Fibroblast of pulmonary artery (primary cell): ENCODE measurements at regions not wholly inside any gene's neighbourhood (a gene's known extent, or its start where the extent isn't known, plus 50 kb on each side); places are given as distances from the start of the nearest gene placed in this dataset.
"Not testable (repeated sequence)": the region's sequence is repeated elsewhere in the genome, so short reads cannot be mapped to it uniquely, and the experiment has no call there.

Experiments
- DNase-seq: peaks from one replicate; pipeline ENCODE4 v3.0.0-alpha.2; 2010; ENCODE audit warnings: low read depth
- H3K4me3 ChIP-seq: replicated peaks from 2 replicates; pipeline ENCODE4 v1.5.1; 2011; ENCODE audit warnings: low read depth, mild to moderate bottlenecking, control low read depth, low read length, moderate library complexity
- CTCF ChIP-seq: IDR thresholded peaks from 2 replicates; pipeline ENCODE4 v1.5.1; 2011; ENCODE audit warnings: mild to moderate bottlenecking, control low read depth, low read length, inconsistent platforms; ENCODE audit errors: missing control alignments

GRCh38 chr13:40352802-40353562, 313.5 kb downstream of the FOXO1 start:
- peak; percentile 51 for DNase-seq
- TF ChIP-seq CTCF: no peak
- H3K4me3 ChIP-seq: no peak overlapping the region

GRCh38 chr13:40355126-40355724, 311.2 kb downstream of the FOXO1 start:
- H3K4me3 ChIP-seq: no peak overlapping the region
- DNase-seq: no peak
- TF ChIP-seq CTCF: no peak

- DNase-seq: no peak
- TF ChIP-seq CTCF: no peak
Observed at GRCh38 chr13:40356011-40356410, 310.4 kb downstream of the FOXO1 start.

GRCh38 chr13:40356458-40356857, 310.0 kb downstream of the FOXO1 start:
- not testable (repeated sequence) for DNase-seq, H3K4me3 ChIP-seq

More at GRCh38 chr13:40356011-40356410, 310.4 kb downstream of the FOXO1 start:
- no peak overlapping the region for H3K4me3 ChIP-seq

- no peak for TF ChIP-seq CTCF
- peak; percentile 47 for DNase-seq
- H3K4me3 ChIP-seq: no peak overlapping the region
Observed at GRCh38 chr13:40362502-40362901, 303.9 kb downstream of the FOXO1 start.

GRCh38 chr13:40363653-40364052, 302.8 kb downstream of the FOXO1 start:
- no peak for DNase-seq
- no peak for TF ChIP-seq CTCF
- H3K4me3 ChIP-seq: no peak overlapping the region

GRCh38 chr13:40366119-40366518, 300.3 kb downstream of the FOXO1 start:
- H3K4me3 ChIP-seq: no peak overlapping the region
- no peak for DNase-seq
- no peak for TF ChIP-seq CTCF
